GM23248 (cell line): ENCODE measurements at regions not wholly inside any gene's neighbourhood (a gene's known extent, or its start where the extent isn't known, plus 50 kb on each side); places are given as distances from the start of the nearest gene placed in this dataset.

Source experiments
- DNase-seq: peaks from one replicate; pipeline ENCODE4 v3.0.0-alpha.2; 2015
- H2AFZ ChIP-seq: fragments of 200-600 bp; sonication (generic); 2 replicates; pipeline ENCODE4 v1.6.1; 2016; ENCODE audit warnings: antibody characterized with exemption
- H3F3A ChIP-seq: fragments of 200-600 bp; sonication (generic); 2 replicates; pipeline ENCODE4 v1.6.1; 2016; ENCODE audit warnings: mild to moderate bottlenecking, antibody characterized with exemption, mixed run types; ENCODE audit not compliant: insufficient read depth
- H3K27ac ChIP-seq: fragments of 200-600 bp; sonication (generic); 2 replicates; pipeline ENCODE4 v1.5.1; 2016; ENCODE audit warnings: mild to moderate bottlenecking
- H3K27me3 ChIP-seq: fragments of 200-600 bp; sonication (generic); replicated peaks from 2 replicates; pipeline ENCODE4 v1.6.1; 2016; ENCODE audit warnings: mild to moderate bottlenecking; ENCODE audit not compliant: insufficient read depth
- H3K36me3 ChIP-seq: fragments of 200-600 bp; sonication (generic); 2 replicates; pipeline ENCODE4 v1.6.1; 2016; ENCODE audit warnings: low read depth, mild to moderate bottlenecking
- H3K4me1 ChIP-seq: fragments of 200-600 bp; sonication (generic); 2 replicates; pipeline ENCODE4 v1.6.1; 2016; ENCODE audit warnings: mild to moderate bottlenecking; ENCODE audit not compliant: insufficient read depth
- H3K4me2 ChIP-seq: fragments of 200-600 bp; sonication (generic); one replicate; pipeline ENCODE4 v1.6.1; 2016; ENCODE audit warnings: mild to moderate bottlenecking; ENCODE audit not compliant: unreplicated experiment
- H3K4me3 ChIP-seq: fragments of 200-600 bp; sonication (generic); 2 replicates; pipeline ENCODE4 v1.5.1; 2016; ENCODE audit warnings: mild to moderate bottlenecking
- H3K79me2 ChIP-seq: fragments of 200-600 bp; sonication (generic); 2 replicates; pipeline ENCODE4 v1.6.1; 2016; ENCODE audit warnings: mild to moderate bottlenecking; ENCODE audit not compliant: insufficient read depth
- H3K9ac ChIP-seq: fragments of 200-600 bp; sonication (generic); 2 replicates; pipeline ENCODE4 v1.6.1; 2016; ENCODE audit warnings: mild to moderate bottlenecking
- H3K9me2 ChIP-seq: fragments of 200-600 bp; sonication (generic); 2 replicates; pipeline ENCODE4 v1.6.1; 2016; ENCODE audit warnings: mixed run types, mild to moderate bottlenecking, moderate library complexity; ENCODE audit not compliant: insufficient read depth
- H3K9me3 ChIP-seq: fragments of 200-600 bp; sonication (generic); one replicate; pipeline ENCODE4 v1.6.1; 2017; ENCODE audit warnings: low read depth
- H4K20me1 ChIP-seq: fragments of 200-600 bp; sonication (generic); 2 replicates; pipeline ENCODE4 v1.6.0; 2016; ENCODE audit not compliant: insufficient read depth
- EZH2 ChIP-seq: fragments of 200-600 bp; sonication (generic); IDR thresholded peaks from 2 replicates; pipeline ENCODE4 v1.6.1; 2018; ENCODE audit warnings: antibody characterized with exemption, mild to moderate bottlenecking; ENCODE audit not compliant: insufficient read depth, poor library complexity, severe bottlenecking
- EZH2phosphoT487 ChIP-seq: fragments of 200-600 bp; sonication (generic); IDR thresholded peaks from 2 replicates; pipeline ENCODE4 v1.6.1; 2018; ENCODE audit warnings: antibody characterized with exemption, moderate library complexity, mild to moderate bottlenecking, low read depth; ENCODE audit not compliant: insufficient read depth
- WGBS, 2 experiments: methylation state at CpG; one replicate each; pipeline ENCODE4 v1.1.6; 2015 to 2017; ENCODE audit warnings: low lambda C conversion rate in 2 of 2, low coverage in 1 of 2; ENCODE audit errors: missing lambda C conversion rate in 2 of 2; 5-methylcytosine and 5-hydroxymethylcytosine counted together
- in situ Hi-C: fragments of 300-500 bp; cut with MboI; formaldehyde crosslinking; loops from 2 replicates; pipeline ENCODE4 v1.15.0; 2020

GRCh38 chr14:95008445-95009217 is 148.7 kb downstream of the DICER1 start:
- no peaks in the 10 kb centered on the region for H3K4me1 ChIP-seq
- no peak overlapping the region for H3K27ac ChIP-seq
- no peaks in the 10 kb centered on the region for H3K36me3 ChIP-seq
- no peak overlapping the region for H3K9ac ChIP-seq
- no peaks in the 10 kb centered on the region for H3K9me3 ChIP-seq
- no peak overlapping the region for H3K4me3 ChIP-seq
- peaks cover 4% of the 10 kb centered on the region; the same call in 1 of the 2 replicates for H3K27me3 ChIP-seq
- H3K79me2 ChIP-seq = no peaks in the 10 kb centered on the region
- no peak overlapping the region for H3K4me2 ChIP-seq
- TF ChIP-seq EZH2 (no peak), EZH2phosphoT487 (no peak)
- WGBS, 2 experiments = 57 to 59% methylated on average over 15 of the region's 15 CpGs
- H3K9me2 ChIP-seq = no peaks in the 10 kb centered on the region
- DNase-seq = no peak
- in situ Hi-C loops = no loop called here
- H4K20me1 ChIP-seq = no peaks in the 10 kb centered on the region
- no peaks in the 10 kb centered on the region for H3F3A ChIP-seq
- H2AFZ ChIP-seq = no peak overlapping the region

- no peak for DNase-seq
- WGBS, 2 experiments = 42 to 43% methylated on average over 7 of the region's 7 CpGs
Measured at GRCh38 chr14:95007921-95008320, 149.4 kb downstream of the DICER1 start.

GRCh38 chr14:95006479-95006878 is 150.8 kb downstream of the DICER1 start:
- no peaks in the 10 kb centered on the region for H3K4me1 ChIP-seq
- no peak overlapping the region for H2AFZ ChIP-seq
- TF ChIP-seq EZH2 (no peak), EZH2phosphoT487 (no peak)
- no peak overlapping the region for H3K9ac ChIP-seq
- peaks cover 4% of the 10 kb centered on the region; the same call in 1 of the 2 replicates for H3K27me3 ChIP-seq
- in situ Hi-C loops = no loop called here
- no peaks in the 10 kb centered on the region for H3K79me2 ChIP-seq
- H3K27ac ChIP-seq = no peak overlapping the region
- no peak overlapping the region for H3K4me2 ChIP-seq
- no peaks in the 10 kb centered on the region for H4K20me1 ChIP-seq
- no peaks in the 10 kb centered on the region for H3K9me3 ChIP-seq
- no peak for DNase-seq
- no peak overlapping the region for H3K4me3 ChIP-seq
- 43 to 52% methylated on average over 4 of the region's 4 CpGs for WGBS, 2 experiments
- H3K9me2 ChIP-seq = no peaks in the 10 kb centered on the region
- no peaks in the 10 kb centered on the region for H3K36me3 ChIP-seq
- no peaks in the 10 kb centered on the region for H3F3A ChIP-seq

More at GRCh38 chr14:95007921-95008320, 149.4 kb downstream of the DICER1 start:
- Histone ChIP-seq H3K27me3 (peaks cover 4% of the 10 kb centered on the region; the same call in 1 of the 2 replicates), H3K9me3 (no peaks in the 10 kb centered on the region), H4K20me1 (no peaks in the 10 kb centered on the region), H3K9ac (no peak overlapping the region), H3K4me1 (no peaks in the 10 kb centered on the region), H3K27ac (no peak overlapping the region), H3K9me2 (no peaks in the 10 kb centered on the region), H3K4me3 (no peak overlapping the region), H3K79me2 (no peaks in the 10 kb centered on the region), H3K36me3 (no peaks in the 10 kb centered on the region), H3K4me2 (no peak overlapping the region), H2AFZ (no peak overlapping the region), H3F3A (no peaks in the 10 kb centered on the region)
- in situ Hi-C loops = no loop called here
- no peak for TF ChIP-seq EZH2
- no peak for TF ChIP-seq EZH2phosphoT487

DNA sequence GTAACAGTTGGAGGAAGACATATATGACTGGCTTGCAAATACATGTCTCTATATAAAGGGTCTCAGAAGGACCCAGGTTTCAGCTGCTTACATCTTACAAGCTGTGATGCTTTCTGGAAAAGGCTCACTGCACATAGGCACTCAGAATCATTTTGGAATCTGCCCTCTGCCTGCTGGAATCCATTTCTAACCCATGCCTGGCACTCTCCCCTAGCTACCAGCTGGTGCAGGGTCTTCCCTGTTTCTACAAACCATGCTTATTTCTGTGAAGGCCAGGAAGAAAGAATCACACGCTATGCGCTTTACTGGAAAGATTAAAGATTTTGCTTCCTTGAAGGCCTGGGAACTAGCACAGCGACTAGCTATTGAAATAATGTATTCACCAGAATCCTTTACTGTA is 151.3 kb downstream of the DICER1 start:
- Histone ChIP-seq H3K9me3 (no peaks in the 10 kb centered on the region), H3K27me3 (peaks cover 4% of the 10 kb centered on the region; the same call in 1 of the 2 replicates), H3K4me2 (no peak overlapping the region), H3K79me2 (no peaks in the 10 kb centered on the region), H3K9ac (no peak overlapping the region), H3K4me3 (no peak overlapping the region), H3K4me1 (no peaks in the 10 kb centered on the region), H2AFZ (no peak overlapping the region), H3K9me2 (no peaks in the 10 kb centered on the region), H4K20me1 (no peaks in the 10 kb centered on the region), H3K27ac (no peak overlapping the region), H3K36me3 (no peaks in the 10 kb centered on the region), H3F3A (no peaks in the 10 kb centered on the region)
- DNase-seq = no peak
- TF ChIP-seq EZH2 = no peak
- TF ChIP-seq EZH2phosphoT487 = no peak
- in situ Hi-C loops = no loop called here
- WGBS, 2 experiments = 75 to 76% methylated on average over 3 of the region's 3 CpGs
